Heart left ventricle (tissue), 13 donors: ENCODE measurements at regions not wholly inside any gene's neighbourhood (a gene's known extent, or its start where the extent isn't known, plus 50 kb on each side); places are given as distances from the start of the nearest gene placed in this dataset.

ENCODE experiments used
- POLR2A ChIP-seq, 2 donors: fragments of 450-650 bp; IDR thresholded peaks; one replicate each; pipeline ENCODE4 v1.6.1; 2017; ENCODE audit warnings: antibody characterized with exemption in 2 of 2, mild to moderate bottlenecking in 2 of 2, moderate library complexity in 2 of 2
- TF ChIP-seq, protein P1 (sequence below), 12 donors: fragments of 200-600 bp; sonication (generic) in 4 of 12; IDR thresholded peaks; one replicate each; pipeline versions ENCODE4 v1.5.0 to v1.8.0; 2018 to 2022; ENCODE audit warnings: antibody characterized with exemption in 12 of 12, mild to moderate bottlenecking in 5 of 12
- donor health status: ischemic (EF 13 %, LVEDD 7.1; RV severe dilation, severe dysfunction).
- donor health status: DM: no; HTN: yes; CAD: no.
- donor health status: DM: no; HTN: no; CAD: no.
- donor health status: ischemic (EF 25% LVEDD 6.9; RV normal size, moderate dysfunction).
- donor health status: ischemic (EF 25% LVEDD 5.7; RV mildly dilated, moderate dysfunction).
- donor health status: ischemic (EF 35%, LVEDD 5.7; RV mildly dilated, moderate dysfunction).
- donor health status: nonischemic (EF 11% LVEDD 7.7; RV severe dilation, severe dysfunction).
- donor health status: DM: yes; HTN: yes; CAD: no.
- donor health status: PGD.
- donor health status: ischemic (EF 29% LVEDD 5.4; RV normal size, mild dysfunction).
- donor health status: nonischemic (EF 23%, LVEDD 6.1; RV moderate dilation, normal function).

DNA sequence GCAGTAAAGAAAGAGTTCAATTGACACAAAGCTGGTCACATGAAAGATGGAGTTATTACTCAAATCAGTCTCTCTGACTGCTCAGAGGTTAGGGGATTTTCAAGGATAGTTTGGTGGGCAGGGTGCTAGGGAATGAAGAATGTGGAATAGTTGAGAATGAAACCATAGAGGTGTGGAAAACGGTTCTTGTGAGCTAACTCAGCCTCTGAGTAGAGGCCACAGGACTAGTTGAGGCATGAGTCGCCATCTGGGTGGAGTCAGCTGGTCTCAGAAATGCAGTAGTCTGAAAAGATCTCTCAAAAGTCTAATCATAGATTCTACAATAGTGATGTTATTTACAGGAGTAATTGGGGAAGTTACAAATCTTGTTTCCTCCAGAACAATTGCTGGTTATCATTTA lies 178.9 kb upstream of the SPEF2 start:
- no peak for TF ChIP-seq POLR2A (IDR thresholded peaks at IDR 0.05)
- TF ChIP-seq, protein P1, sequence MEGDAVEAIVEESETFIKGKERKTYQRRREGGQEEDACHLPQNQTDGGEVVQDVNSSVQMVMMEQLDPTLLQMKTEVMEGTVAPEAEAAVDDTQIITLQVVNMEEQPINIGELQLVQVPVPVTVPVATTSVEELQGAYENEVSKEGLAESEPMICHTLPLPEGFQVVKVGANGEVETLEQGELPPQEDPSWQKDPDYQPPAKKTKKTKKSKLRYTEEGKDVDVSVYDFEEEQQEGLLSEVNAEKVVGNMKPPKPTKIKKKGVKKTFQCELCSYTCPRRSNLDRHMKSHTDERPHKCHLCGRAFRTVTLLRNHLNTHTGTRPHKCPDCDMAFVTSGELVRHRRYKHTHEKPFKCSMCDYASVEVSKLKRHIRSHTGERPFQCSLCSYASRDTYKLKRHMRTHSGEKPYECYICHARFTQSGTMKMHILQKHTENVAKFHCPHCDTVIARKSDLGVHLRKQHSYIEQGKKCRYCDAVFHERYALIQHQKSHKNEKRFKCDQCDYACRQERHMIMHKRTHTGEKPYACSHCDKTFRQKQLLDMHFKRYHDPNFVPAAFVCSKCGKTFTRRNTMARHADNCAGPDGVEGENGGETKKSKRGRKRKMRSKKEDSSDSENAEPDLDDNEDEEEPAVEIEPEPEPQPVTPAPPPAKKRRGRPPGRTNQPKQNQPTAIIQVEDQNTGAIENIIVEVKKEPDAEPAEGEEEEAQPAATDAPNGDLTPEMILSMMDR (IDR thresholded peaks at IDR 0.05) = no peak
